OCI-LY7 (cell line): ENCODE measurements at regions not wholly inside any gene's neighbourhood (a gene's known extent, or its start where the extent isn't known, plus 50 kb on each side); places are given as distances from the start of the nearest gene placed in this dataset.

Source experiments
- BruUV-seq: library from RNA; stranded (reverse); fragments of 400-500 nt; replicated peaks from 2 replicates; lab custom pipeline; 2021; lab: Mats Ljungman, UMichigan
- CTCF ChIA-PET: fragments of 300-600 bp; sonication (Branson Sonifier 250); formaldehyde crosslinking; loops from one replicate; lab custom pipeline; 2022; ENCODE audit warnings: antibody characterized with exemption; ENCODE audit not compliant: unreplicated experiment; lab: Charles Lee
- POLR2A ChIA-PET: fragments of 300-600 bp; sonication (Branson Sonifier 250); formaldehyde crosslinking; loops from one replicate; lab custom pipeline; 2022; ENCODE audit warnings: antibody characterized with exemption; lab: Charles Lee
- DNase-seq: peaks from one replicate; pipeline ENCODE4 v3.0.0-alpha.2; 2015; ENCODE audit warnings: low spot score
- H2AFZ ChIP-seq: fragments of 200-600 bp; sonication (generic), shearing (Covaris generic); 2 replicates; pipeline ENCODE4 v1.6.1; 2014; ENCODE audit warnings: mild to moderate bottlenecking, antibody characterized with exemption, low read length, moderate library complexity
- H3K27ac ChIP-seq: fragments of 200-600 bp; sonication (generic); 2 replicates; pipeline ENCODE4 v1.5.1; 2014; ENCODE audit warnings: mixed run types, low read depth, mild to moderate bottlenecking, moderate library complexity, low read length, inconsistent platforms; ENCODE audit not compliant: poor library complexity, severe bottlenecking
- H3K36me3 ChIP-seq: fragments of 200-600 bp; sonication (generic); 2 replicates; pipeline ENCODE4 v1.6.1; 2014; ENCODE audit warnings: mild to moderate bottlenecking, antibody characterized with exemption, low read length, moderate library complexity, mixed read lengths; ENCODE audit not compliant: insufficient read depth
- H3K4me1 ChIP-seq: fragments of 200-600 bp; sonication (generic); 2 replicates; pipeline ENCODE4 v1.5.1; 2014; ENCODE audit warnings: mild to moderate bottlenecking, low read length; ENCODE audit not compliant: insufficient read depth, poor library complexity, severe bottlenecking
- H3K4me2 ChIP-seq: fragments of 200-600 bp; sonication (generic); 2 replicates; pipeline ENCODE4 v1.6.1; 2014; ENCODE audit warnings: mild to moderate bottlenecking, low read length
- H3K4me3 ChIP-seq: fragments of 200-600 bp; sonication (generic); 2 replicates; pipeline ENCODE4 v1.5.1; 2014; ENCODE audit warnings: mild to moderate bottlenecking, low read depth, low read length; ENCODE audit not compliant: poor library complexity, severe bottlenecking
- H3K79me2 ChIP-seq: fragments of 200-600 bp; sonication (generic); 2 replicates; pipeline ENCODE4 v1.6.1; 2016; ENCODE audit warnings: low read depth, mild to moderate bottlenecking, low read length, moderate library complexity, mixed read lengths; ENCODE audit not compliant: insufficient read depth
- H3K9me2 ChIP-seq: fragments of 200-600 bp; sonication (generic); 2 replicates; pipeline ENCODE4 v1.6.1; 2016; ENCODE audit warnings: mild to moderate bottlenecking, low read length, mixed read lengths; ENCODE audit not compliant: insufficient read depth
- H3K9me3 ChIP-seq: fragments of 200-600 bp; sonication (generic); 2 replicates; pipeline ENCODE4 v1.6.1; 2014; ENCODE audit warnings: mild to moderate bottlenecking, mixed run types, low read length, mixed read lengths
- H4K20me1 ChIP-seq: fragments of 200-600 bp; sonication (generic); 2 replicates; pipeline ENCODE4 v1.6.1; 2014; ENCODE audit warnings: mild to moderate bottlenecking, antibody characterized with exemption, low read length, moderate library complexity, mixed read lengths; ENCODE audit not compliant: insufficient read depth
- CTCF ChIP-seq: fragments of 200-600 bp; sonication (generic); conservative IDR thresholded peaks from 2 replicates; pipeline ENCODE4 v1.5.1; 2014; ENCODE audit warnings: mild to moderate bottlenecking, antibody characterized with exemption, low read length, moderate library complexity, mixed read lengths
- EZH2phosphoT487 ChIP-seq: fragments of 200-600 bp; sonication (generic); IDR thresholded peaks from 2 replicates; pipeline ENCODE4 v1.6.1; 2018; ENCODE audit warnings: low read depth, borderline replicate concordance, mild to moderate bottlenecking, mixed run types, antibody characterized with exemption, low read length, moderate library complexity, mixed read lengths
- intact Hi-C: fragments of 100-400 bp; cut with micrococcal nuclease; formaldehyde crosslinking; loops from one replicate; pipeline ENCODE4 v1.10.0; 2022; ENCODE audit not compliant: unreplicated experiment

- Histone ChIP-seq H3K9me2 (no peaks in the 10 kb centered on the region), H3K4me1 (no peaks in the 10 kb centered on the region), H3K4me3 (no peak overlapping the region), H3K79me2 (no peaks in the 10 kb centered on the region), H3K36me3 (no peaks in the 10 kb centered on the region), H2AFZ (no peak overlapping the region), H3K27ac (no peak overlapping the region), H3K4me2 (no peak overlapping the region), H4K20me1 (no peaks in the 10 kb centered on the region), H3K9me3 (no peaks in the 10 kb centered on the region)
- intact Hi-C loops: no loop called here
- ChIA-PET CTCF (no interaction called here), POLR2A (interaction anchor here (0.7 kb wide), 1 partner anchor 28 kb away, joined by 3 read pairs; no protein-coding TSS in a partner anchor)
- TF ChIP-seq CTCF: no peak
- BruUV-seq: no TSS peak
- DNase-seq: no peak
Measured at GRCh38 chr15:61721418-61721817, 338.8 kb downstream of the VPS13C start.

GRCh38 chr15:61720197-61720704, 340.0 kb downstream of the VPS13C start:
- no peak overlapping the region for H3K27ac ChIP-seq
- H3K36me3 ChIP-seq: no peaks in the 10 kb centered on the region
- no peak overlapping the region for H3K4me3 ChIP-seq
- H3K4me1 ChIP-seq: no peaks in the 10 kb centered on the region
- H3K4me2 ChIP-seq: no peak overlapping the region
- H4K20me1 ChIP-seq: no peaks in the 10 kb centered on the region
- H2AFZ ChIP-seq: no peak overlapping the region
- H3K9me2 ChIP-seq: no peaks in the 10 kb centered on the region
- ChIA-PET CTCF (no interaction called here), POLR2A (no interaction called here)
- H3K79me2 ChIP-seq: no peaks in the 10 kb centered on the region
- no TSS peak for BruUV-seq
- H3K9me3 ChIP-seq: no peaks in the 10 kb centered on the region
- TF ChIP-seq CTCF: no peak
- no peak for TF ChIP-seq EZH2phosphoT487
- no peak for DNase-seq
- intact Hi-C loops: no loop called here

- Histone ChIP-seq H3K9me2 (no peaks in the 10 kb centered on the region), H3K4me2 (no peak overlapping the region), H3K4me1 (no peaks in the 10 kb centered on the region), H3K9me3 (no peaks in the 10 kb centered on the region), H3K4me3 (no peak overlapping the region), H3K27ac (no peak overlapping the region), H2AFZ (no peak overlapping the region), H4K20me1 (no peaks in the 10 kb centered on the region), H3K79me2 (no peaks in the 10 kb centered on the region), H3K36me3 (no peaks in the 10 kb centered on the region)
- ChIA-PET POLR2A (interaction anchor here (0.6 kb wide), 1 partner anchor 859 kb away, joined by 3 read pairs; no protein-coding TSS in a partner anchor), CTCF (no interaction called here)
- TF ChIP-seq CTCF (no peak), EZH2phosphoT487 (no peak)
- BruUV-seq: no TSS peak
- DNase-seq: no peak
- intact Hi-C loops: no loop called here
Measured at GRCh38 chr15:61715082-61715481, 345.2 kb downstream of the VPS13C start.
